ENCODE measurements at regions not wholly inside any gene's neighbourhood (a gene's known extent, or its start where the extent isn't known, plus 50 kb on each side); places are given as distances from the start of the nearest gene placed in this dataset.

DNA sequence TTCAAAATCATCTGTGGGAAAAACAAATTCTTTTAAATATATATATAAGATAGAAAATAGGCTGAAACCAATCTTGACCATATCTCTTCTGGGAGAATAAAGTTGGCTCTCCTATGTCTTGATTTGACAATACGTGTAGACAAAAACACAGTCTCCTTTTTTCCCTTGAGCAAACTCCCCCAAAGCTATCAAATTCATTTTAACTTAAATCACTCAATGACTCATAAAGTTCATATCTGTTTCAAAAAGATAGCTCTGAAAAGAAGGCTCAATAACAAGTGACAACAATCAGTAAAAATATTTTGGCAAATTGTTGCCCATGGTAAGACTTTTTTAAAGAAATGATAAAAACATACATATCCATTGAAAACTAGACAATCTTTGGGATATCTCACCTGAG, 236.0 kb upstream of the TENT5A start:
- no peak for TF ChIP-seq CTCF (IDR thresholded peaks at IDR 0.05)
- ATAC-seq (ENCODE audit: low FRiP score) = no peak
- no peak for DNase-seq (ENCODE audit: low spot score)

DNA sequence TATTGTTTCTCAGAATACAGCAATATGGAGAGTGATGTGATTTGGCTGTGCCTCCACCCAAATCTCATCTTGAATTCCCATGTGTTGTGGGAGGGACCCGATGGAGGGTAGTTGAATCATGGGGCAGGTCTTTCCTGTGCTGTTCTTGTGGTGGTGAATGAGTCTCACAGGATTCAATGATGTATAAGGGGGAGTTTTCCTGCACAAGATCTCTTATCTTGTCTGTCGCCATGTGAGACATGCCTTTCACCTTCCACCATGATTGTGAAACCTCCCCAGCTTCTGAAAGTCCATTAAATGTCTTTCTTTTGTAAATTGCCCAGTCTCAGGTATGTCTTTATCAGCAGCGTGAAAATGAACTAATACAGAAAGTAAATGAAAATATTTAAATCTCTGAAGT, 234.8 kb upstream of the TENT5A start:
- TF ChIP-seq CTCF (IDR thresholded peaks at IDR 0.05) = no peak

DNA sequence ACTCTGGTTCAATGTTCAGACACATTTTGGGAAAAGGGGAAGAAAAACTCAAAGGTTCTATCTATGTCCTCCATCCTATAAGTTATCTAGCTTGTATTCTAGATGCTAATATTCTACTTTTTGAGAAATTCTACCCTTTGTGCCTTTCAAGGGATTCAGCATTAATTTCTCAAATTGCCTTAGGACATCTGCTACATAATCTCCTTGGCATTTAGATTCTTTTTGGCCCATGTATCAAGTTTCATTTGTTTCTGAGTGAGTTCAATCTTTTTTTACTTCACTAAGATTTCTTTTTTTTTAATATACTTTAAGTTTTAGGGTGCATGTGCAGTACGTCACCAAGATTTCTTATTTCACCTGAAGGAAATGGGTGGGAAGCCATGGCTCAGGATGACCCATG, 232.7 kb upstream of the TENT5A start:
- no peak for ATAC-seq (ENCODE audit: low FRiP score)
- no peak for TF ChIP-seq CTCF (IDR thresholded peaks at IDR 0.05)

More for the DNA sequence above, 234.8 kb upstream of the TENT5A start:
- ATAC-seq (ENCODE audit: low FRiP score) (no peak), DNase-seq (ENCODE audit: low spot score) (no peak)

GRCh38 chr6:81984599-81984998, 232.1 kb upstream of the TENT5A start:
- ATAC-seq (ENCODE audit: low FRiP score) (no peak), DNase-seq (ENCODE audit: low spot score) (no peak)
- no peak for TF ChIP-seq CTCF (IDR thresholded peaks at IDR 0.05)

More for the DNA sequence above, 232.7 kb upstream of the TENT5A start:
- DNase-seq (ENCODE audit: low spot score) = no peak

DNA sequence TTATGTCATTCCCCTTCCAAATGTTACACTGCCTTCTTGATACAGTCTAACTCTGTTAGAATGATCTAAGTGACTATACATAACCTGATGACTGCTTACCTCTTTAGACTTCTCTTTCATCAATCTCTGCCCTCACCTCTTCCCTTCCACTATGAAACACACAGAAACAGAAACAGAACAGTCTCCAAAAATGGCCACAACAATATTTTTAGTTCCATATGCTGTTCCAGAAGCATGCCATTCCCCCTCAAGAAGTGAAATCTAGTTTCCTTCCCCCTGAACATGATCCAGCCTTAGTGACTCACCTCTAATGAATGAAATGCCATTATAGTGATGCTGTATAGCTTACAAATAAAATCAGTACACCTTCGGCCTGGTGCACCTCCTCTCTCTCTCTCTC, 229.3 kb upstream of the TENT5A start:
- DNase-seq (ENCODE audit: low spot score) = no peak
- no peak for ATAC-seq (ENCODE audit: low FRiP score)
- TF ChIP-seq CTCF (IDR thresholded peaks at IDR 0.05) = no peak

DNA sequence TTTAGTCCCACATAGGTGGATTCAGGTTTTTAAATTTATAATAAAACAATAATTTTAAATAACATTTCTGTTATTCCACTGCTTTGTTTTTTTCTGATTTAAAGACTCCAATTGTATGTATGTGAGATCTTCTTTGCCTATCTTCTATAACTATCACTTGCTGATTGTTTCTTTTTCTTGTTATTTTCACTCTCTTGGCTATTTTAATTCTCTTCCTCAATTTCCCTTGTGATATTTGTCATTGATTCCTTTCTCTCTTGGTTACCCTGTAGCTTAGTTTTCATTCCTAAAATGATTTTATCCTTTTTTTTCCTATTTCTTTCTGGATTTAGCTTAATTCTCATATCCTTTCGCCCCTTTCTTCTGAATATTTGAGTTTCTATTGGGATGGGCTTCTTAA, 227.3 kb upstream of the TENT5A start:
- no peak for TF ChIP-seq CTCF (IDR thresholded peaks at IDR 0.05)
- no peak for DNase-seq (ENCODE audit: low spot score)
- no peak for ATAC-seq (ENCODE audit: low FRiP score)

DNA sequence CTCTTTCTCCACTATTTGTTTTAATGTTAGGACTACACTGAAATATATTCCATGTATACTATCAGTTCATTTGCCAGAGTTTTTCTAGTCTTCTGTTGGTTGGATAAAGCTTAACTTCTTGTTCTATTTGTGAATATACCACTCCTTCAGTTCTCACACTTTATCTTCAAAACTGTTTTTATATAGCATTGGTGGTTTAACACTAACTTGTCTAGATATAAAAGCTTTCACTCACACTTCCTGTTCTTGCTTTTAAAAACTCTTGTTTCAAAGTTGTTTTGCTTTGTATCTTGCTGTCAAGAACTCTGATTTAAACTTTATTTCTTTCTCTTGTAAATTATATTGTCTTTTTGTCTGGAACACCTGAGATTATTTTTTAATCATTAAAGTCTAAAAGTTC, 226.8 kb upstream of the TENT5A start:
- ATAC-seq (ENCODE audit: low FRiP score) = no peak
- no peak for TF ChIP-seq CTCF (IDR thresholded peaks at IDR 0.05)
- DNase-seq (ENCODE audit: low spot score) = no peak
